ENCODE measurements at regions not wholly inside any gene's neighbourhood (a gene's known extent, or its start where the extent isn't known, plus 50 kb on each side); places are given as distances from the start of the nearest gene placed in this dataset.
"Not testable (repeated sequence)": the region's sequence is repeated elsewhere in the genome, so short reads cannot be mapped to it uniquely, and the experiment has no call there.

DNA sequence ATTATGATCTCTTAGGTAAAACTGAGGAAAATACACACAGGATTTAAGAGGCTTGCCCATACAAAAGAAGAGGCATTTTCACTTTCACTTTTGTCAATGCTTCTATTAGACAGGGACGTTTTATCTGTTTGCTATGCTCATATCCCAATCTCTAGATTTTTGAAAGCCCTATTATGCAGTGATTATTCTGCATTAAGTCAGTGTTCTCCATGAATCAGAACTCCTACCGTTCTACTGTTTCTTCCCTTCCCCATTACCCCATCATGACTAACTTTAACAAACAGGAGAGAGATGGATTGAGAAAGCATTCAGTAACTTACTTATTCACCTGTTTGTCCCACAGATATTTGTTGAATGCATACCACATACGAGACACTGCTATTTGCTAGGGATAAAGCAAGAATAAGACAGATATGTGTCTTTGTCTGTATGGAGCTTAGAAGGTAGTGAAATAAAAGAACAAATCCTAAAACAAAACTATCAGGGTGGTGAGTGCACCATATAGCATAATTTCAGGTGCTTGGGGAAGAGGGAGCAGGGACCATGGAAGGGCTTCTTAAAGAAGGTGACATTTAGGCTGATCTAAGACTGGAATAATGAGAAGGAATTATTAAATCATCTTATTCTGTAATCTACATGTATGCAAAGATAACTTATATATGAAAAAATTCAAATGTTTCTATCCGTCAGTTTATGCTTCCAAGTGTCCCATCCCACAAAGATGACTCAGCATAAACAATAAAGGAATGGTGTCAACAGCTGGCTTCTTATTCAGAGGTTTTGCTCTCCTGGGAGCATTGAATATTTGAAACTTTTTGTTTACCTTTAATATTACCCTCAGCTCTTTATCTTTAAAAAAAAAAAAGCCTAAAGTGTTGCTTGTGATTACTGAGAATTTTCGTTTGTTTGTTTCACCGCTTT is 328.1 kb downstream of the HINT1 start:
- peak overlapping the region in 3 of 4 donors; percentile 2 to 40 (median 4) for H3K4me3 ChIP-seq
- peaks cover 0 to 13% (median 2%) of the 10 kb centered on the region in 4 donors for H3K4me1 ChIP-seq
- H3K36me3 ChIP-seq, result no peaks in the 10 kb centered on the region
- no peaks in the 10 kb centered on the region for H3K27me3 ChIP-seq
- H3K9me3 ChIP-seq, result no peaks in the 10 kb centered on the region
- no peak for TF ChIP-seq EP300 (IDR thresholded peaks at IDR 0.05; ENCODE audit: low read depth)
- TF ChIP-seq POLR2AphosphoS5 (IDR thresholded peaks at IDR 0.05), result no peak
- 37 to 44% methylated on average over 6 of the region's 6 CpGs for WGBS, 2 donors (ENCODE audit: low coverage in 1 of 2)
- no peak for DNase-seq
- intact Hi-C loops (cut with DNase I; ENCODE audit: low total_unique reads) (no loop called here), in situ Hi-C loops (cut with MboI; ENCODE audit: low pct_ligation_motif_present in 1 of 4, low pct_unique_long_range_greater_than_20kb in 1 of 4, low sequenced_read_pairs in 3 of 4) (no loop called here)
- peak overlapping the region in 3 of 4 donors; percentile 12 to 23 (median 20) for H3K27ac ChIP-seq

- H3K4me3 ChIP-seq; DNase-seq; H3K27ac ChIP-seq; in situ Hi-C loops (cut with MboI; ENCODE audit: low pct_ligation_motif_present in 1 of 4, low pct_unique_long_range_greater_than_20kb in 1 of 4, low sequenced_read_pairs in 3 of 4); H3K36me3 ChIP-seq; intact Hi-C loops (cut with DNase I; ENCODE audit: low total_unique reads); H3K27me3 ChIP-seq; H3K9me3 ChIP-seq; H3K4me1 ChIP-seq: not testable (repeated sequence)
- 85 to 89% methylated on average over 3 to 28 of the region's 28 CpGs for WGBS, 2 donors (ENCODE audit: low coverage in 1 of 2)
Measured at GRCh38 chr5:130817598-130818384, 347.3 kb downstream of the HINT1 start.

DNA sequence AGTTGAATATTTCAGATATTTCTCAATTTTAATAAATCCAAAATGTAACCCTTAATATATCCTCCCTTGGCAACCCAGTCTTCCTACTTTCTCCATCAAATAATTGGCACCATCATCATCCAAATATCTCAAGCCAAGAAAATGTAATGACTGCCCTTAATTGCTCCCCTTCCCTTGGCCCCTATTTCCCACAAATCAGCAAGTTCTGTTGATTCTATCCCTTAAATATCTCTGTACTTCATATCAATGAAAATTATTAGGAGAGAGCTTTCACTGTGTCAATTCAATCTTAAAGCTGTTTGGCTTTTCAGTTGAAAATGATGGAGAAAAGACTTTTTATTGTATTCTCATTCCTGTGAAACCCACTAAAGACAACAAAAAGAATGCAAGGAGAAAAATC is 349.8 kb downstream of the HINT1 start:
- in situ Hi-C loops (cut with MboI; ENCODE audit: low pct_ligation_motif_present in 1 of 4, low pct_unique_long_range_greater_than_20kb in 1 of 4, low sequenced_read_pairs in 3 of 4), result no loop called here
- intact Hi-C loops (cut with DNase I; ENCODE audit: low total_unique reads), result no loop called here
- Histone ChIP-seq H3K27ac (no peak overlapping the region), H3K36me3 (no peaks in the 10 kb centered on the region), H3K4me3 (no peak overlapping the region), H3K9me3 (no peaks in the 10 kb centered on the region), H3K4me1 (no peaks in the 10 kb centered on the region), H3K27me3 (no peaks in the 10 kb centered on the region)
- DNase-seq, result no peak
- TF ChIP-seq EP300 (IDR thresholded peaks at IDR 0.05; ENCODE audit: low read depth), result no peak
- no peak for TF ChIP-seq POLR2A (IDR thresholded peaks at IDR 0.05)
- TF ChIP-seq POLR2AphosphoS5 (IDR thresholded peaks at IDR 0.05), result no peak

DNA sequence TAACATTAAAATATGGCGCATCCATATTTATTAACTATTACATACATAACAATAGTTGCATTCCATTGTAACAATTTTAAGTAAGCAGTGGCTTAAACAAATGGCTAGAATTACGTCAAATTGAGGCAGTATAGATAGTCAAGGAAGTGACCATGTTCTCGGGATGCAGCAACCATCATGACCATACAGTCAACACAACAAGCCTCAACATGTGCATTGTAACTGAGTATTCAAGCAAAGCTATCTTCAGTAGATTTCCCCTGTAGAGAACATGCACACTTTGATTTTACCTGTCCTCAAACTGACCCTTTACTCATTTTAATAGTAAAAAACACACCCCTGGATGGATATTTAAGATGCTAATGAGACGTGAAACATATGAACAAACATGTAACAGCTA is 356.4 kb downstream of the HINT1 start:
- TF ChIP-seq, protein P1, sequence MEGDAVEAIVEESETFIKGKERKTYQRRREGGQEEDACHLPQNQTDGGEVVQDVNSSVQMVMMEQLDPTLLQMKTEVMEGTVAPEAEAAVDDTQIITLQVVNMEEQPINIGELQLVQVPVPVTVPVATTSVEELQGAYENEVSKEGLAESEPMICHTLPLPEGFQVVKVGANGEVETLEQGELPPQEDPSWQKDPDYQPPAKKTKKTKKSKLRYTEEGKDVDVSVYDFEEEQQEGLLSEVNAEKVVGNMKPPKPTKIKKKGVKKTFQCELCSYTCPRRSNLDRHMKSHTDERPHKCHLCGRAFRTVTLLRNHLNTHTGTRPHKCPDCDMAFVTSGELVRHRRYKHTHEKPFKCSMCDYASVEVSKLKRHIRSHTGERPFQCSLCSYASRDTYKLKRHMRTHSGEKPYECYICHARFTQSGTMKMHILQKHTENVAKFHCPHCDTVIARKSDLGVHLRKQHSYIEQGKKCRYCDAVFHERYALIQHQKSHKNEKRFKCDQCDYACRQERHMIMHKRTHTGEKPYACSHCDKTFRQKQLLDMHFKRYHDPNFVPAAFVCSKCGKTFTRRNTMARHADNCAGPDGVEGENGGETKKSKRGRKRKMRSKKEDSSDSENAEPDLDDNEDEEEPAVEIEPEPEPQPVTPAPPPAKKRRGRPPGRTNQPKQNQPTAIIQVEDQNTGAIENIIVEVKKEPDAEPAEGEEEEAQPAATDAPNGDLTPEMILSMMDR (IDR thresholded peaks at IDR 0.05), result no peak
- TF ChIP-seq EP300 (IDR thresholded peaks at IDR 0.05; ENCODE audit: low read depth) (no peak), POLR2AphosphoS5 (IDR thresholded peaks at IDR 0.05) (no peak), POLR2A (IDR thresholded peaks at IDR 0.05) (no peak)
- in situ Hi-C loops (cut with MboI; ENCODE audit: low pct_ligation_motif_present in 1 of 4, low pct_unique_long_range_greater_than_20kb in 1 of 4, low sequenced_read_pairs in 3 of 4) (no loop called here), intact Hi-C loops (cut with DNase I; ENCODE audit: low total_unique reads) (no loop called here)
- H3K4me3 ChIP-seq, result no peak overlapping the region
- H3K36me3 ChIP-seq, result no peaks in the 10 kb centered on the region
- H3K27ac ChIP-seq, result no peak overlapping the region
- no peak for DNase-seq
- H3K9me3 ChIP-seq, result no peaks in the 10 kb centered on the region
- no peaks in the 10 kb centered on the region for H3K27me3 ChIP-seq
- H3K4me1 ChIP-seq, result no peaks in the 10 kb centered on the region
- WGBS, 2 donors (ENCODE audit: low coverage in 1 of 2), result 86 to 87% methylated on average over 4 of the region's 4 CpGs

DNA sequence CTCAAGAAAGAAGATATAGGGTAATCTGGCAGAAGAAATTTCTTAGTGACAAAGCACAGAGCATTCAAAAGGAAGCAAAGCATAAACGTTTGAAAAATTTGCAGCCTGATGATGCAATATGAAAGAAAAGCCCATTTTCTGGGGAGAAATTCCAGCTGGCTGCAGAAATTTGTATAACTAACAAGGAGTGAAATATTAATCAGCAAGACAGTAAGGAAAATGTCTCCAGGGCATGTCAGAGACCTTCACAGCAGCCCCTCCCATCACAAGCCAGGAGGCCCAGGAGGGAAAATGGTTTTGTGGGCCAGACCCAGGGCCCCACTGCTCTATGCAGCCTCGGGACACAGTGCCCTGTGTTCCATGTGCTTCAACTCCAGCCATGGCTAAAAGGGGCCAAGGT is 359.4 kb downstream of the HINT1 start:
- H3K27ac ChIP-seq, result no peak overlapping the region
- H3K4me3 ChIP-seq, result no peak overlapping the region
- in situ Hi-C loops (cut with MboI; ENCODE audit: low pct_ligation_motif_present in 1 of 4, low pct_unique_long_range_greater_than_20kb in 1 of 4, low sequenced_read_pairs in 3 of 4) (no loop called here), intact Hi-C loops (cut with DNase I; ENCODE audit: low total_unique reads) (no loop called here)
- no peak for DNase-seq
- H3K27me3 ChIP-seq, result no peaks in the 10 kb centered on the region
- H3K36me3 ChIP-seq, result no peaks in the 10 kb centered on the region
- TF ChIP-seq, protein P1 (IDR thresholded peaks at IDR 0.05), result no peak
- 29 to 34% methylated on average over 1 to 2 of the region's 2 CpGs for WGBS, 2 donors (ENCODE audit: low coverage in 1 of 2)
- H3K4me1 ChIP-seq, result no peaks in the 10 kb centered on the region
- H3K9me3 ChIP-seq, result no peaks in the 10 kb centered on the region

Measured in transverse colon (tissue), 4 donors.